Erythroblast (primary cell): ENCODE measurements at regions not wholly inside any gene's neighbourhood (a gene's known extent, or its start where the extent isn't known, plus 50 kb on each side); places are given as distances from the start of the nearest gene placed in this dataset.

Source experiments
- GATA1 ChIP-seq: IDR thresholded peaks from 2 replicates; pipeline ENCODE4 v1.6.1; 2011; ENCODE audit warnings: low read depth, mild to moderate bottlenecking, control low read depth, low read length, moderate library complexity
- POLR2A ChIP-seq: IDR thresholded peaks from 2 replicates; pipeline ENCODE4 v1.6.1; 2011; ENCODE audit warnings: mild to moderate bottlenecking, low read length

GRCh38 chr1:83017701-83018100, 981.2 kb downstream of the TTLL7 start:
- no peak for TF ChIP-seq POLR2A
- TF ChIP-seq GATA1 = no peak
